GM12801 (cell line): ENCODE measurements at regions not wholly inside any gene's neighbourhood (a gene's known extent, or its start where the extent isn't known, plus 50 kb on each side); places are given as distances from the start of the nearest gene placed in this dataset.

ENCODE experiments used
- TF ChIP-seq, protein P1 (sequence below): IDR thresholded peaks from one replicate; pipeline ENCODE4 v1.5.1; 2011; ENCODE audit warnings: control low read depth; ENCODE audit not compliant: insufficient read length; ENCODE audit errors: extremely low read depth

DNA sequence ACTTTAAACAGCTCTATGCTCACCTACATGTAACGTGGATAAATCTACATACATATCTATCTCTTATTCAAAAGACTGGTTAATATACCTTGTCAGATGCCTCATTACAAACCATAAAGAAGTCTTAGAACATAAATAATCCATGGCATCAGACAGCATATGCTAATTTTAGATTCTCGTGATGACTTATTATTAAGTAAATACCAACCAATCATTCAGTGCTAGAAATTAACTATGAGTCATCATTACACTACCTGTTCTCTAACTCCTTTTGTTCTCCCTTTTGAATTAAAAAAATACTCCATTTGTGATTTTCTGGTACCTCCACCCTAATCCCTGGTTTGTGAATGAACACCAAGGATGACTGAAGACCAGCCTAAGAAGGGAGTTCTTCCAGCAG is 754.3 kb upstream of the ARGLU1 start:
- TF ChIP-seq, protein P1, sequence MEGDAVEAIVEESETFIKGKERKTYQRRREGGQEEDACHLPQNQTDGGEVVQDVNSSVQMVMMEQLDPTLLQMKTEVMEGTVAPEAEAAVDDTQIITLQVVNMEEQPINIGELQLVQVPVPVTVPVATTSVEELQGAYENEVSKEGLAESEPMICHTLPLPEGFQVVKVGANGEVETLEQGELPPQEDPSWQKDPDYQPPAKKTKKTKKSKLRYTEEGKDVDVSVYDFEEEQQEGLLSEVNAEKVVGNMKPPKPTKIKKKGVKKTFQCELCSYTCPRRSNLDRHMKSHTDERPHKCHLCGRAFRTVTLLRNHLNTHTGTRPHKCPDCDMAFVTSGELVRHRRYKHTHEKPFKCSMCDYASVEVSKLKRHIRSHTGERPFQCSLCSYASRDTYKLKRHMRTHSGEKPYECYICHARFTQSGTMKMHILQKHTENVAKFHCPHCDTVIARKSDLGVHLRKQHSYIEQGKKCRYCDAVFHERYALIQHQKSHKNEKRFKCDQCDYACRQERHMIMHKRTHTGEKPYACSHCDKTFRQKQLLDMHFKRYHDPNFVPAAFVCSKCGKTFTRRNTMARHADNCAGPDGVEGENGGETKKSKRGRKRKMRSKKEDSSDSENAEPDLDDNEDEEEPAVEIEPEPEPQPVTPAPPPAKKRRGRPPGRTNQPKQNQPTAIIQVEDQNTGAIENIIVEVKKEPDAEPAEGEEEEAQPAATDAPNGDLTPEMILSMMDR: no peak

DNA sequence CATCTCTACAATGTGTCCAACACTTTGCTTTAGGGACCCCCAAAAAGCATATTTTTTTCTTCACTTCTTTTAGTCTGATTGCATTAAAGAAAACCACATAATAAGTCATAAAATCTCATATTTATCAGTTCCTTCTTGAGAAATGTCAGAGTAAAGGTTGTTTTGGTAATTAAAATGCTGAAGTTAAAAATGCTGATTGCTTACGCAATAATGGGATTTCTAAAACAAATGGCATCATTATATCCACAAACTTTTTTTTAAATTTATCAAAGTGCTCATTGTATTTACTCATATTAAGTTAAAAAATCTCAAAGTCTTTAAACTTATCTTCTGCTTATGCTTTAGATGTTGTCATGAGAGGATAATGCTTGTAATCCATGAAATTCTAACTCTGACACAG is 737.2 kb upstream of the ARGLU1 start:
- TF ChIP-seq, protein P1: no peak

DNA sequence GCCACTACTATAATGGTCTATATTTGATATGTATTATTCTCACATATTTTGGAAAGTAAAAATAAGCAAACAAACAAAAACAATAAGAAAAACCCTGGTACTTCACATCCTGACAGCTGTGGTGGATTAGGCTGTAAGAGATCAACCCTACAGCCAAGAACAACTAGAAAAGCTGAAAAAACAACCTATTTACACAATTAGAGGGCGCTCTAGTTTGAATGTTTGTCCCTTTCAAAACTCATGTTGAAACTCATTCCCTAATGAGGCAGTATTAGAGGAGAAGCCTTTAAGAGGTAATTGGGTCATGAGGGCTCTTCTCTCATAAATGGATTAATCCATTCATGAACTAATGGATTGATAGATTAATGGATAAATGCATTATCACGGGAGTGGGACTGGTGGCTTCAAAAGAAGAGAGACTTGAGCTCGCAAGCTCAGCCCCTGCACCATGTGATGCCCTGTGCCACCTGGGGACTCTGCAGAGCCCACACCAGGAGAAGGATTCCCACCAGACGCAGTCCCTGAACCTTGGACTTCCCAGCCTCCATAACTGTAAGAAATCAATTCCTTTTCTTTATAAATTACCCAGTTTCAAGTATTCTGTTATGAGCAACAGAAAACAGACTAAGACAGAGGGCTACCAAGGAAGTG is 733.9 kb upstream of the ARGLU1 start:
- TF ChIP-seq, protein P1: no peak

DNA sequence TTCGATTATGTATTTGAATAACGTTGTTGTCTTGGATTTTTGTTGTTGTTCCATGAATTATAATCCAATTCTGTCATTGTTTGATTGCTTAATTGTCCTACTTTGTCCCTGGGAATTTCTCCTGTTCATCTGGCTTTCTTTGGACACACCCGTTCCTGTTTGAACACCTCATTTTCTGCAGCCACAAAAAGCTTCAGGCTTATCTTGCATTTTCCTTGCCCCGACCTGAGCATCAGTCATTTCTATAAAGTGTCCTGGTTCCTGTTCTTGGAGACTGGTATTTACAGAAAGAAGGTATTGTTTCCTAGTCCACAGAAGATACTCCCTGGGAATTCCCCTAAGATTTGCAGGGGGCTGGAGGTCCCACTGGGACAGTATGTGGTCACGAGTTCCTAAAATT is 731.8 kb upstream of the ARGLU1 start:
- TF ChIP-seq, protein P1: no peak

DNA sequence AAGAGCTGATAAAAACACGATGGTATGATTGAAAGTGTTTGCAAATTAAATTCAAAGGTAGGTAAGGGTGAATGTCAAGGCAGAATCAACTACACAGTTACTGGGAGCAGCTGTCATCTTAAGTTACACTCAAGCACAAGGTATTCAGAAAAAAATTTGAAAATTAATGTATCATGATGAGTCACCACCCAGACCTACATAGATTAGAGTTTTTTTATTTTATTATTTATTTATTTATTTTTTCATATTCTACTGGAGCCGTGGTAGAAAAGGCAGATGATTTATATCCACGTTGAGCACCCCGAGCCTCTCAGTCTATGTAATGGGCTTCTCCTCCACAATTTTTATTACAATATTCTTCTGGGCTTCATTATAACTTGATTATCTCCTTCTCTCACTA is 728.9 kb upstream of the ARGLU1 start:
- TF ChIP-seq, protein P1: no peak

DNA sequence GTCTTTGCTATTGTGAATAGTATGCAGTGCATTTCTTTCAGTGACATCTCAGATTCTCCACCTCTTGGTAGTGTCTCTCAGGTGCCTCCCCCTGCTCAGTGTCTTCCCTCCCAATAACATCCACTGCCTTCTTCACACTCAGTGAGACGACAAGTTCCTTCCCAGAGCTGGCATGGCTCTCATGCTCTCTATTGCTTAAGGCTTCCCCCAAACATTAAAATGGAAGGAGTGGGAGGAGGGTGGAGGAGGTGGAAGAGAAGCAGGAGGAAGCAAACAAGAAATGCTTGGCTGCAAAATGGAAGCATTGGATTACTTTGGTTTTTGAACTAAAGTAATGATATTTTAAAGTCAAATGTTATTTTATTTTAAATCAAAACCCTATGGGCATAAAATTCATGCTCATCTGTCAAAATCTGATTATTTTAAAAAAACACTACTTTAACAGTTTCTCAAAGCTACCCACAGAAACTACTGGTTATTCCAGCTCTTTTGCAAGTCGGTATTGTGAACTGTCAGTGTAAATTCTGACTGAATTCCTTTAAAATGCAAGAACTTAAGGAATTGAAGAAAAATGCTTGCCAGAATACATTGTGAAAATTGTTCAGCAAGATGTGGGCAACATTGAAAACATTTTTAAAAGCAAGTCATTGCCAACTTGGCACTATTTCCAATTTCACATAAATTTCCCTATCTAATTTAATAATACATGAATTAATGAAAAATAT is 727.6 kb upstream of the ARGLU1 start:
- TF ChIP-seq, protein P1: no peak

DNA sequence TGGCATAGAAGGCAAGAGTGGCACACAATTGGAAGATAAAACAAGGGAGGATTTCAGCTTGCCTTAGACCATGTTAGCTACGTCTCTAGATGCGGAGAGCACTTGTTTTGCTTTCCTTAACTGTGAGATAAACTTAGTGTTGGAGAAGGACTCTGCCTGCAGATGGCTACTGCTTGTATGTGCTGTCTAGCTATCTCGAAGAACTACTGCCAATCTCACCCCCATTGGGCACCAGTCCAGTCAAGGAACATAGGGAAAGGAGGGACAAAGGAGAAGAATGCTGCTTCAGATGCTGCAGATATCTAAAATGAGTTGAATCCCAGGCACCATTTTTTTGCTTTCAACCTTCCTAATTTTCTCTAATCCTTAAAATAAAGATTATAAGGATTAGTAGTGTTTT is 726.0 kb upstream of the ARGLU1 start:
- TF ChIP-seq, protein P1: no peak
